ENCODE measurements at regions not wholly inside any gene's neighbourhood (a gene's known extent, or its start where the extent isn't known, plus 50 kb on each side); places are given as distances from the start of the nearest gene placed in this dataset.

DNA sequence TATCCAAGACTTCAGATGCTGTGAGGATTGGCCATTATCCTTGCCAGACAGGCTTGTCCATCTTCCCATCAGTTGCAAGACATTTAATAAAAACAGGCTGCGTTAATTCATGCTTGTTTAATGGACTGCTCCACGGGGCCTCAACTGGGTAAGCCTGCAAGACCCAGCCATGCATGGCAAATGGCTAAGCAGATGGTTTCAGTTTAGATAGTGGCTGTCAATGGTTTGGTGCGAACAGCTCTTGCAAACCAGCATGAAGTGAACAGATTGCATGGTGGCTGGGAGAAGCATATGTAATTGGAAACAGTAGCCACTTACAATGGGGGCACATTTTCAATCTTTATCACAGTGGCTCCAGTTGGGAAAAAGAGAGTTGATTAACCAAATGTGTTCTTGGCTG, 628.2 kb upstream of the KLF4 start:
- DNase-seq (ENCODE audit: low spot score), result no peak
- TF ChIP-seq, protein P1, sequence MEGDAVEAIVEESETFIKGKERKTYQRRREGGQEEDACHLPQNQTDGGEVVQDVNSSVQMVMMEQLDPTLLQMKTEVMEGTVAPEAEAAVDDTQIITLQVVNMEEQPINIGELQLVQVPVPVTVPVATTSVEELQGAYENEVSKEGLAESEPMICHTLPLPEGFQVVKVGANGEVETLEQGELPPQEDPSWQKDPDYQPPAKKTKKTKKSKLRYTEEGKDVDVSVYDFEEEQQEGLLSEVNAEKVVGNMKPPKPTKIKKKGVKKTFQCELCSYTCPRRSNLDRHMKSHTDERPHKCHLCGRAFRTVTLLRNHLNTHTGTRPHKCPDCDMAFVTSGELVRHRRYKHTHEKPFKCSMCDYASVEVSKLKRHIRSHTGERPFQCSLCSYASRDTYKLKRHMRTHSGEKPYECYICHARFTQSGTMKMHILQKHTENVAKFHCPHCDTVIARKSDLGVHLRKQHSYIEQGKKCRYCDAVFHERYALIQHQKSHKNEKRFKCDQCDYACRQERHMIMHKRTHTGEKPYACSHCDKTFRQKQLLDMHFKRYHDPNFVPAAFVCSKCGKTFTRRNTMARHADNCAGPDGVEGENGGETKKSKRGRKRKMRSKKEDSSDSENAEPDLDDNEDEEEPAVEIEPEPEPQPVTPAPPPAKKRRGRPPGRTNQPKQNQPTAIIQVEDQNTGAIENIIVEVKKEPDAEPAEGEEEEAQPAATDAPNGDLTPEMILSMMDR (IDR thresholded peaks at IDR 0.05), result no peak
- ATAC-seq (ENCODE audit: low FRiP score), result no peak

DNA sequence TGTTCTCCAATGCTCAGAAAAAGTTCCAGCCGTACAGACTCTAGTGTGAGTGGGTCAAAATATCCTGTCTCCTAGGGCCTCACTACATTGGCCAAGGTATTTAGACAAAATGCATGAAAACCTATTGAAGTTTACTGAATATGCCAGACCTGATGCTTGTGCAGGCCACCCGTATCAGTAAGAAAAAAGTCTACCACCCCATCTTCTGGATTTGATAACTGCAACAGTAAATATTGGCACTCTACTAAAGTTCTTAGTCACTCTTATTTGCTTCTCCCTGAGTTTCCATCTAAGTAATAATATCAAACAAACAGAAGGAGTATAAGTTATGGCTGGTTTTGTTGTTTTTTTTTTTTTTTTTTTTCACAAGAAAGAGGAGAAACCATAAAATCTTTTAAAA, 627.7 kb upstream of the KLF4 start:
- no peak for ATAC-seq (ENCODE audit: low FRiP score)
- TF ChIP-seq, protein P1 (IDR thresholded peaks at IDR 0.05), result no peak
- DNase-seq (ENCODE audit: low spot score), result no peak

DNA sequence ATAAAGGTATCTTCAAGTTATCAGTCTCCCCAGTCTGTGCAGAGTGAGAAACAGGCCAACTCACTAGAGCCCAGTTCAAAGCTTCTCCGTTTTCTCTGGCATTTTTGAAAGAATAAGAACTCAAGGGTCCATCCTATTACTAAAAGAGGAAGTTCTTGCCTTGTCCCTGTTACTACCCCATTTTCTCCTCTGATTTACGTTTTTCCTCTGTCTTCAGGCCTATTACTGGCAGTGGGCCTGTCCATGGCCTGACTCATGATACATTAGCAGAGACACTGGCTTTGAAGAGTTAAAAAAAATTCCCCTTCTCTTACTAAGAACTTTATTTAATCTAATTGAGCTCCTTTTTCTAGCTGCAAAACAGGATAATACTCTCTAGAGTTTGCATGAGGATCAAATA, 624.0 kb upstream of the KLF4 start:
- TF ChIP-seq, protein P1 (IDR thresholded peaks at IDR 0.05), result no peak
- DNase-seq (ENCODE audit: low spot score) (no peak), ATAC-seq (ENCODE audit: low FRiP score) (no peak)

DNA sequence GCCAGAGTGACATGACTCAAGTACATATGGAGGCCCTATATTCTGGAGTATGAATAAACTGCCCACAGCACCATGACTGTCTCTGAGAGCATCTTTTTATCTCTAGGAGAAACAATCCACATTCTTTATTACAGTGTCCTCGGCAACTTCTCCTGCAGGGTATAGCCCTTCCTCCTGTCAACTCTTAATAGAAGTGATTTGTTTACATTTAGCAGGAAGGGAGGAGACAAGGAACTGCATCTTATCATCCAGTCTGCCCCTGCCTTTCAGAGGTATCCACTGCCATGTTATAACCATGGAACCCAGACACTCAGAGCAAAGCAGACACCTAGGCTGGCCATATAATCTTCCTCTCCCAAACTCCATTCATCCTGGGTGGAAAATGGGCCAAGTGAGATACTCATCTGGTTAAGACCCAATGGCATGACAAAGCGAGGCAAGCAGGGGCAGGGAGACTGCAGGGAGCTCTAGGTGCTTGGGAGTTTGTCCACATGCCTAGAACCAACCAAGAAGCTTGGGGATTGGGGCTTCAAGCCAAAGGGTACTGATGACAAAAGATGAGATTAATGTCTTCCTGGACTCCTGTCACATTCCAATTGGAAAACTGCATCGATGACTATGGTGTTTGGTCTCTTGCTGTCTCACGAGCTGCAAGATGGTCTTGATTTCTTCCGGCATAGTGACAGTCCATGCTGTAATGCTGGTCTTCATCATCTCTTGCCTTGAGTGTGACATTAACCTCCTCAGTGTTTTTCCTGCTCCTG, 620.5 kb upstream of the KLF4 start:
- ATAC-seq (ENCODE audit: low FRiP score) (no peak), DNase-seq (ENCODE audit: low spot score) (no peak)
- TF ChIP-seq, protein P1 (IDR thresholded peaks at IDR 0.05), result no peak

DNA sequence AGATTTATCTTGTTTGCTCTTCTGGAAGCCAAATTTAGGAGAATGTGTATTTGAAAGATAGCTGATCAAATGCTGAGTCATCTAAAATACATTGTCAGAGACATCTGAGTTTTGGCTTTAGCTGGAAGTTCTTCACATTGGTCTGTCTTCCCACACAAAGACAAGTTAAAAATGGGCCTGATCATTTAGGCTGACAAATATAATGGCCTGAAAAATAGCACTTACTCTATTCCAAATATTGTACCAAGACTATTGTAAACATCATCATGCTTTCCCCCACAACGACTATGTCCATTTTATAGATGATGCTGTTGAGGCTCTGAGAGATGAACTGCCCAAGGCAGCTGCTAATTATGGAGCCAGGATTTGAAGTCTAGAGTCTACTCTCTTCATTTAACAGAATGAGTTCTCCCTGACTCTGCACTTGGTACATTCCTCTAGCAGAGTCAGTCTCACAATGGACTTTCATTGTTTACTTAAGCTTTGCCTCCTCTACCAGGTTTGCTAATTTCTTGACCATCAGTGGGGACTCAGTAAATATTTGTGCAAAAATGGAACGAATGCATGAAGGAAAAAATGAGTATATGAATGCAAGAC, 619.4 kb upstream of the KLF4 start:
- DNase-seq (ENCODE audit: low spot score) (no peak), ATAC-seq (ENCODE audit: low FRiP score) (no peak)
- TF ChIP-seq, protein P1 (IDR thresholded peaks at IDR 0.05), result no peak

DNA sequence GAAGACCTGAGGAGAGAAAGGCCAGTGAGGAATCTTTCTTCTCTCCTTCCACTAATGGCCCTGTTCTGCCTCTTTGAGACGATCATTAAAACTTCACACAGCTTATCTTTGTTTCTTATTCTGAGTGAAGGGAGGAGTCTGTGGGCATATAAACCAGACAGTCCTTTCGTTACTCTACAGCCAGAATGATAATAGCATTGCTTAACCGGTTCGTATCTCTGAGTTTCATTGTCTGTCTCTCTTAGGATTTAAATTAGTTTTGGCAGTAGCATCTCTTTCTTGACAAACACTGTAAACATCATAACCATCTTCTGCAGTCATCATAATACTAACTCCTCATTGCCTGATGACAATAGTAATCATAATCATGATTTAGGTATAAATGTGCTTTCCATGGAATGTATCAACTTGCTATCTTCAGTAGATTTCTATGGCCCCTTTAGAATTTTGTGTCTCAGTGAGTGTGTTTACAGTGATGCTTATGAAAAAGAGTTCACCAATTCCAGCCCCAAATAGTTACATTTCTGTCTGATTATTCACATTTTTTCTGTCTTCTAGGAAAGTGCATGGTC, 618.8 kb upstream of the KLF4 start:
- ATAC-seq (ENCODE audit: low FRiP score), result no peak
- DNase-seq (ENCODE audit: low spot score), result no peak
- TF ChIP-seq, protein P1 (IDR thresholded peaks at IDR 0.05), result no peak

DNA sequence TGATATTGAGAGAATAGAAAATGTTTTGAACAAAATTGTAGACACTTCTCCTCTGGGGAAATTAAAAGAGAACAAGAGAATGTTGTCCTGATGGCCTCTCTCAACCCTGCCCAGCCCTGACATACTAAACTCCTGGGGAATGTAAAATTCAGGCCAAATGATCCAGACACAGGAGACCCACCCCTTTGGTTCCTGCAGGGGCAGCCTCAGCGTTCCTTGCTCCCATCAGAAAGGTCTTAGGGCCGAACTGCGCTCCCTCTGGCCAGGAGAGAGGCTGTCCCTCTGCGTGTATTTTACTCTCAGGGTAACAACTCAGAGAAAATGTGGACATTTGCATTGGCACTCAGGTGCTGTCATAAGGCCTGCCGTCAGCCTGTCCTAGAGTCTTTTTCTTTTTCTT, 616.3 kb upstream of the KLF4 start:
- ATAC-seq (ENCODE audit: low FRiP score), result no peak
- no peak for DNase-seq (ENCODE audit: low spot score)
- TF ChIP-seq, protein P1 (IDR thresholded peaks at IDR 0.05), result no peak
